ENCODE measurements at regions not wholly inside any gene's neighbourhood (a gene's known extent, or its start where the extent isn't known, plus 50 kb on each side); places are given as distances from the start of the nearest gene placed in this dataset.
"Not testable (repeated sequence)": the region's sequence is repeated elsewhere in the genome, so short reads cannot be mapped to it uniquely, and the experiment has no call there.

DNA sequence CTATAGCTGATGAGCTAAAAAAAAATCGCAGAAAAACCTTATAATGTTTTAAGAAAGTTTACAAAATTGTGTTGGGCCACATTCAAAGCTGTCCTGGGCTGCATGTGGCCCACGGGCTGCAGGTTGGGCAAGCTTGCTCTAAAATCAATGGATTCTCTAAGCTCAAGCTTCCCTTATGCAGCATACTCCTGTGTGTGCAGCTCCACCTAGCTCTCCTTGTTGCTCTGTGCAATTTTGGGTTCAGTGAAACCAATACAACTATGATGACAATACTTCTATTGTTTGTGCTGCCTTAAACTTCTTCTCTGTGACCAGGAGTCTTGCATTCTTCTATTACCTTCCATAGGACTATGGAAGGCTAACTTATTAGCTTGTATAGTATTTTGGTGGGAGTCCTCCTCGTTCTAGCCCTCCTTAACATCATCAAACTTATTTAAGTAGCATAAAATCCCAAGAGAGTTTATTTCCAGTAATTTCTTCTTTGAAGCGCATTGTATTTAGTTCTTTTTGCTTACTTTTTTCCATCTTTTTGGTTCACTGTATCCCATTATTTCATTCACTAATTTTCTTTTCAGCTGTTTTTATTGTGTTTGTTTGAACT lies 170.9 kb upstream of the SMIM30 start:
- no peaks in the 10 kb centered on the region for H3K9me3 Mint-ChIP-seq
- H3K4me3 Mint-ChIP-seq = no peak overlapping the region
- H3K27ac Mint-ChIP-seq = no peak overlapping the region
- intact Hi-C loops (cut with micrococcal nuclease) = loop anchor here (5.0 kb wide), 1 partner anchor 272 kb away; no protein-coding TSS in a partner anchor
- no peaks in the 10 kb centered on the region for H3K27me3 Mint-ChIP-seq
- no peaks in the 10 kb centered on the region for H3K4me1 Mint-ChIP-seq (ENCODE audit: low read depth)
- H3K36me3 Mint-ChIP-seq (ENCODE audit: low read depth) = no peaks in the 10 kb centered on the region

DNA sequence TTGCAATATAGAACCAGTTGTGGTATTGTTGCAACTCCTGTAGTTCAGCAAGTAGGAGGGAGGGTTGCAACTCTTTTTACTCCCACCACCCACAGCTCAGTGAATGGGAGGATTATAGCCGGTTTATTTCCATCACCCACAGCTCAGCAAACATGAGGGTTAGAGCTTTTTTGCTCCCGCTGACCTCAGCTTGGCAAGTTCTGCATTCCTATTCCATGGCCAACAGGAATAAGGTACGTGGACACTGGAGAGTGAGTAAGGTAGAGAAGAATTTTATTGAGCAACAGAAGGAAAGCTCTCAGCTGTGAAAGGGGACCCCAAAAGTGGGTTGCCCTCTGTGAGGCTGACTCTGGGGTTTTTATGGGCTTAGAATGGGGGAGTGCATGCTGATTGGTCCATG lies 167.1 kb upstream of the SMIM30 start:
- H3K9me3 Mint-ChIP-seq = no peaks in the 10 kb centered on the region
- H3K36me3 Mint-ChIP-seq (ENCODE audit: low read depth) = no peaks in the 10 kb centered on the region
- H3K4me3 Mint-ChIP-seq = no peak overlapping the region
- H3K27me3 Mint-ChIP-seq = no peaks in the 10 kb centered on the region
- intact Hi-C loops (cut with micrococcal nuclease) = loop anchor here (5.0 kb wide), 1 partner anchor 268 kb away; no protein-coding TSS in a partner anchor
- no peak overlapping the region for H3K27ac Mint-ChIP-seq
- no peaks in the 10 kb centered on the region for H3K4me1 Mint-ChIP-seq (ENCODE audit: low read depth)

DNA sequence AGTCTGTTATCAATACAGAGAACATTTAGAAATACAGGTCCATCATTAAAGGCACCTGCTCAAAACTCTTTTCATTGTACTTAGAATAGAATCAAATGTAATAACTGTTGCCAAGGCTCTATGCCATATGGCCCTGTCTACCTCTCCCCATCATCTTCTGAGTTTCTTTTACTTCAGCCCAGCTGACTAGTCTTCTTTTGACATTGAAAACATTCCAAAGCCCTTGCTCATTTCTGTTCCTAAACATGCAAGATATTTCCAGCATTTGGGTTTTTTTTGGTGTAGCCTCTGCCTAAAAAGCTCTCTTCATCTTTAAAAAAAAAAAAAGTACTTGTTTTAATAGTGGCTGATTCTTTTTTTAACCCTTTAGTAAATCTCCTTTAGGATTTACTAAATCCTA lies 165.5 kb upstream of the SMIM30 start:
- H3K27ac Mint-ChIP-seq = no peak overlapping the region
- no peak overlapping the region for H3K4me3 Mint-ChIP-seq

GRCh38 chr7:113282875-113283274 lies 164.5 kb upstream of the SMIM30 start:
- no peaks in the 10 kb centered on the region for H3K27me3 Mint-ChIP-seq
- no peak overlapping the region for H3K4me3 Mint-ChIP-seq
- no peaks in the 10 kb centered on the region for H3K36me3 Mint-ChIP-seq (ENCODE audit: low read depth)
- no peak overlapping the region for H3K27ac Mint-ChIP-seq
- intact Hi-C loops (cut with micrococcal nuclease) = no loop called here
- H3K4me1 Mint-ChIP-seq (ENCODE audit: low read depth) = no peaks in the 10 kb centered on the region
- H3K9me3 Mint-ChIP-seq = no peaks in the 10 kb centered on the region

More for the DNA sequence above, 165.5 kb upstream of the SMIM30 start:
- Mint-ChIP-seq H3K36me3 (ENCODE audit: low read depth) (no peaks in the 10 kb centered on the region), H3K27me3 (no peaks in the 10 kb centered on the region), H3K4me1 (ENCODE audit: low read depth) (no peaks in the 10 kb centered on the region), H3K9me3 (no peaks in the 10 kb centered on the region)
- intact Hi-C loops (cut with micrococcal nuclease) = no loop called here

DNA sequence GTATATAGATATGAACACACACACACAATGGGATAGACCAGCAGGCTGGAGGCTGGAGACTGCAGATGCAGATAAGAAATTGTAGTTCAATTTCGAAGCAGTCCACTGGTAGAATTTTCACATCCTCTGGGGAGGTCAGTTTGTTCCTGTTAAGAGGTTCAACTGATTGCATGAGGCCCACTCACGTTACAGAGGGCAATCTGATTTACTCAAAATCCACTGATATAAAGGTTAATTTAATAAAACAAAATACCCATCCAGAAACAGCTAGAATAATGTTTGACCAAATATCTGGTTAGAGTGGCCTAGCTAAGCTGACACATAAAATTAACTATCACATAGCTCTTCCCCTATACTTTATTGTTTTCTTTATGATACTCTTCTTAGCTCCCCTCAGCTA lies 162.9 kb upstream of the SMIM30 start:
- Mint-ChIP-seq H3K27me3 (no peaks in the 10 kb centered on the region), H3K36me3 (ENCODE audit: low read depth) (no peaks in the 10 kb centered on the region), H3K27ac (no peak overlapping the region), H3K4me3 (no peak overlapping the region), H3K4me1 (ENCODE audit: low read depth) (no peaks in the 10 kb centered on the region), H3K9me3 (no peaks in the 10 kb centered on the region)
- intact Hi-C loops (cut with micrococcal nuclease) = no loop called here

DNA sequence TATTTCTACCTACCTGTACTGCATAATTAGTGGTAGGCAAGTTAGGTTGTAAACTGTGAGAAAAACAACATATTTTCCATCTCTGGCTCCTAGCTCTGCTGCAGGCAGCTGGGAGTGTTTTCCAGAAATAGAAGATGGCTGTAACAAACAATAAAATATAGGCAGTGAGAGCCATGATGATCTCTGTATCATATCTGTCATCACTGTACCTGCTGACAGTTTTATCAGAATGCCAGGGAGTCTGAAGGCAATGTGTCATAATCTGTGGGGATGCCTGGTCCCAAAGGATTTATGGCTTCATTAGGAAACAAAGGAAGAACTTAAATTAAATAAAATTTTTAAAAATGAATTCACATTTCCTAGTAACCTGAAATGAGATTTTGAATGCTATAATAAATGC lies 160.9 kb upstream of the SMIM30 start:
- Mint-ChIP-seq H3K27ac (no peak overlapping the region), H3K36me3 (ENCODE audit: low read depth) (no peaks in the 10 kb centered on the region)
- intact Hi-C loops (cut with micrococcal nuclease) = no loop called here

GRCh38 chr7:113270790-113271189 lies 152.4 kb upstream of the SMIM30 start:
- Mint-ChIP-seq H3K27me3 (no peaks in the 10 kb centered on the region), H3K4me1 (ENCODE audit: low read depth) (no peaks in the 10 kb centered on the region), H3K27ac (no peak overlapping the region), H3K9me3 (peaks cover 72% of the 10 kb centered on the region), H3K4me3 (no peak overlapping the region), H3K36me3 (ENCODE audit: low read depth) (no peaks in the 10 kb centered on the region)
- intact Hi-C loops (cut with micrococcal nuclease) = no loop called here

More for the DNA sequence above, 160.9 kb upstream of the SMIM30 start:
- no peaks in the 10 kb centered on the region for H3K27me3 Mint-ChIP-seq
- H3K4me1 Mint-ChIP-seq (ENCODE audit: low read depth) = no peaks in the 10 kb centered on the region
- H3K4me3 Mint-ChIP-seq = no peak overlapping the region
- H3K9me3 Mint-ChIP-seq = peaks cover 8% of the 10 kb centered on the region

- H3K36me3 Mint-ChIP-seq (ENCODE audit: low read depth); H3K4me1 Mint-ChIP-seq (ENCODE audit: low read depth); intact Hi-C loops (cut with micrococcal nuclease): not testable (repeated sequence)
Measured at GRCh38 chr7:113269592-113269991, 151.2 kb upstream of the SMIM30 start.

GRCh38 chr7:113268757-113269156 lies 150.4 kb upstream of the SMIM30 start:
- Mint-ChIP-seq H3K4me1 (ENCODE audit: low read depth) (no peaks in the 10 kb centered on the region), H3K4me3 (no peak overlapping the region), H3K27me3 (no peaks in the 10 kb centered on the region), H3K27ac (no peak overlapping the region), H3K36me3 (ENCODE audit: low read depth) (no peaks in the 10 kb centered on the region), H3K9me3 (peaks cover 64% of the 10 kb centered on the region)
- intact Hi-C loops (cut with micrococcal nuclease) = no loop called here

More at GRCh38 chr7:113269592-113269991, 151.2 kb upstream of the SMIM30 start:
- H3K27me3 Mint-ChIP-seq, H3K4me3 Mint-ChIP-seq, H3K27ac Mint-ChIP-seq: not testable (repeated sequence)
- peaks cover 65% of the 10 kb centered on the region for H3K9me3 Mint-ChIP-seq

DNA sequence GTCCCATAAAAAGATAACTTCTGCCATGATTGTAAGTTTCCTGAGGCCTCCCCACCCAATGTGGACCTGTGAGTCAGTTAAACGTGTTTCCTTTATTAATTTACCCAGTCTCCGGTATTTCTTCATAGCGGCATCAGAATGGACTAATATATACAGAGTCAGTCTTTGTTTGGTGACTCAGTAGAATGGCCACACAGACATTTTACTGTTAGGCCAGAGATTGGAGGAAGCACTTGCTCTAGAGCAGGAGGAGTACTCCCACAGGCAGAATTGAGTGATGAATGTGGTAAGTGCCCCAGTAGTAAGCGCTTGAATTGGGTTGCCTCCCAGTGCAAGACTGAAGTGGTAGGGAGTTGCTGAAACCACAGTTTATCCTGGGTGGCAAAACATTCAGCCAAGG lies 149.5 kb upstream of the SMIM30 start:
- H3K36me3 Mint-ChIP-seq (ENCODE audit: low read depth) = no peaks in the 10 kb centered on the region
- H3K9me3 Mint-ChIP-seq = peaks cover 64% of the 10 kb centered on the region
- H3K27me3 Mint-ChIP-seq = no peaks in the 10 kb centered on the region
- H3K27ac Mint-ChIP-seq = no peak overlapping the region
- no peaks in the 10 kb centered on the region for H3K4me1 Mint-ChIP-seq (ENCODE audit: low read depth)
- H3K4me3 Mint-ChIP-seq = no peak overlapping the region
- intact Hi-C loops (cut with micrococcal nuclease) = no loop called here

- Mint-ChIP-seq H3K27ac (no peak overlapping the region), H3K36me3 (ENCODE audit: low read depth) (no peaks in the 10 kb centered on the region), H3K4me1 (ENCODE audit: low read depth) (no peaks in the 10 kb centered on the region), H3K27me3 (no peaks in the 10 kb centered on the region), H3K9me3 (peaks cover 64% of the 10 kb centered on the region), H3K4me3 (no peak overlapping the region)
- intact Hi-C loops (cut with micrococcal nuclease) = no loop called here
Measured at GRCh38 chr7:113267271-113267670, 148.9 kb upstream of the SMIM30 start.

- no peaks in the 10 kb centered on the region for H3K36me3 Mint-ChIP-seq (ENCODE audit: low read depth)
- intact Hi-C loops (cut with micrococcal nuclease) = no loop called here
- peaks cover 33% of the 10 kb centered on the region for H3K9me3 Mint-ChIP-seq
- H3K27ac Mint-ChIP-seq = no peak overlapping the region
- H3K27me3 Mint-ChIP-seq = no peaks in the 10 kb centered on the region
- no peak overlapping the region for H3K4me3 Mint-ChIP-seq
- no peaks in the 10 kb centered on the region for H3K4me1 Mint-ChIP-seq (ENCODE audit: low read depth)
Measured at GRCh38 chr7:113263749-113264148, 145.4 kb upstream of the SMIM30 start.

DNA sequence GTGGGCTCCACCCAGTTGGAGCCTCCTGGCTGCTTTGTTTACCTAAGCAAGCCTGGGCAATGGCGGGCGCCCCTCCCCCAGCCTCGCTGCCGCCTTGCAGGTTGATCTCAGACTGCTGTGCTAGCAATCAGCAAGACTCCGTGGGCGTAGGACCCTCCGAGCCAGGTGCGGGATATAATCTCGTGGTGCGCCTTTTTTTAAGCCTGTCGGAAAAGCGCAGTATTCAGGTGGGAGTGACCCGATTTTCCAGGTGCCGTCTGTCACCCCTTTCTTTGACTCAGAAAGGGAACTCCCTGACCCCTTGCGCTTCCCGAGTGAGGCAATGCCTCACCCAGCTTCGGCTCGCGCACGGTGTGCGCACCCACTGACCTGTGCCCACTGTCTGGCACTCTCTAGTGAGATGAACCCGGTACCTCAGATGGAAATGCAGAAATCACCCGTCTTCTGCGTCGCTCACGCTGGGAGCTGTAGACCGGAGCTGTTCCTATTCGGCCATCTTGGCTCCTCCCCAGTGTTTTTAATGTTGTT lies 144.9 kb upstream of the SMIM30 start:
- H3K4me1 Mint-ChIP-seq (ENCODE audit: low read depth); H3K27me3 Mint-ChIP-seq; H3K4me3 Mint-ChIP-seq; H3K27ac Mint-ChIP-seq; intact Hi-C loops (cut with micrococcal nuclease); H3K36me3 Mint-ChIP-seq (ENCODE audit: low read depth): not testable (repeated sequence)
- H3K9me3 Mint-ChIP-seq = peaks cover 29% of the 10 kb centered on the region

- no peaks in the 10 kb centered on the region for H3K4me1 Mint-ChIP-seq (ENCODE audit: low read depth)
- no peak overlapping the region for H3K27ac Mint-ChIP-seq
- H3K27me3 Mint-ChIP-seq = no peaks in the 10 kb centered on the region
- intact Hi-C loops (cut with micrococcal nuclease) = no loop called here
- H3K9me3 Mint-ChIP-seq = no peaks in the 10 kb centered on the region
- no peaks in the 10 kb centered on the region for H3K36me3 Mint-ChIP-seq (ENCODE audit: low read depth)
- no peak overlapping the region for H3K4me3 Mint-ChIP-seq
Measured at GRCh38 chr7:113256883-113257531, 138.7 kb upstream of the SMIM30 start.

DNA sequence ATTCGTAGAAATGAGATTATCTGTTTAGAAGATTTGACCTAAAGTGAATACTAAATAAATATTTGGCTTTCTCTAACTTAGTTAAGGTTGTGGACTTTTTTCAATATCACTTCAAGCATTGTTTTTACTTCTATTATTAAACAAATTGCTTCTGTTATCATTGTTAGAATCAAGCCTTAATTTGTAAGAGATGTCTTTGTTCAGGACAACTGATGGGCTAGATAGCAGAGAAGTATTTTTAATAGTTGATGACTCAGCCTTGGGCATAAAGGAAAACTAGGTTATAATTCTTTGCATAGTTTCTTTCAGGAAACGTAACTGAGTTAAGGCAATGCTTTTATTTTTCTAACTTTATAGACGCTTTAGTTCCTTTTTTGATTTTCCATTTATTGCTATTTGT lies 128.8 kb upstream of the SMIM30 start:
- H3K27me3 Mint-ChIP-seq = no peaks in the 10 kb centered on the region
- H3K4me1 Mint-ChIP-seq (ENCODE audit: low read depth) = no peaks in the 10 kb centered on the region
- H3K36me3 Mint-ChIP-seq (ENCODE audit: low read depth) = no peaks in the 10 kb centered on the region
- intact Hi-C loops (cut with micrococcal nuclease) = no loop called here
- H3K27ac Mint-ChIP-seq = no peak overlapping the region
- no peak overlapping the region for H3K4me3 Mint-ChIP-seq
- H3K9me3 Mint-ChIP-seq = peaks cover 16% of the 10 kb centered on the region

All from dendritic cell treated with granulocyte-macrophage colony-stimulating factor and Interleukin-4, amounts not matched to agents 40 ng/mL and 50 ng/mL, for 4 days (primary cell).